MM.1S (cell line): ENCODE measurements at regions not wholly inside any gene's neighbourhood (a gene's known extent, or its start where the extent isn't known, plus 50 kb on each side); places are given as distances from the start of the nearest gene placed in this dataset.

Experiments used
- DNase-seq: peaks from one replicate; pipeline ENCODE4 v3.0.0-alpha.2; 2015
- H2AFZ ChIP-seq: fragments of 300-600 bp; sonication (generic); 2 replicates; pipeline ENCODE4 v1.6.0; 2016; ENCODE audit warnings: antibody characterized with exemption, low read length
- H3F3A ChIP-seq: fragments of 300-600 bp; sonication (generic); 2 replicates; pipeline ENCODE4 v1.6.1; 2016; ENCODE audit warnings: mild to moderate bottlenecking, antibody characterized with exemption, low read length, moderate library complexity, mixed read lengths; ENCODE audit not compliant: insufficient read depth
- H3K27ac ChIP-seq: fragments of 300-600 bp; sonication (generic); 2 replicates; pipeline ENCODE4 v1.5.1; 2016; ENCODE audit warnings: mild to moderate bottlenecking, low read length
- H3K27me3 ChIP-seq: fragments of 300-600 bp; sonication (generic); replicated peaks from 2 replicates; pipeline ENCODE4 v1.6.0; 2016; ENCODE audit warnings: low read length; ENCODE audit not compliant: insufficient read depth
- H3K36me3 ChIP-seq: fragments of 300-600 bp; sonication (generic); replicated peaks from 2 replicates; pipeline ENCODE4 v1.6.1; 2016; ENCODE audit warnings: mild to moderate bottlenecking, low read length, mixed read lengths; ENCODE audit not compliant: insufficient read depth
- H3K4me1 ChIP-seq: fragments of 300-600 bp; sonication (generic); 2 replicates; pipeline ENCODE4 v1.6.1; 2016; ENCODE audit warnings: low read length, mixed read lengths
- H3K4me2 ChIP-seq: fragments of 300-600 bp; sonication (generic); 2 replicates; pipeline ENCODE4 v1.6.0; 2016; ENCODE audit warnings: low read depth, low read length
- H3K4me3 ChIP-seq: fragments of 300-600 bp; sonication (generic); 2 replicates; pipeline ENCODE4 v1.5.1; 2016; ENCODE audit warnings: low read length, mixed read lengths
- H3K79me2 ChIP-seq: fragments of 300-600 bp; sonication (generic); 2 replicates; pipeline ENCODE4 v1.6.1; 2016; ENCODE audit warnings: mixed run types, low read length, mixed read lengths
- H3K9ac ChIP-seq: fragments of 300-600 bp; sonication (generic); 2 replicates; pipeline ENCODE4 v1.6.1; 2016; ENCODE audit warnings: low read length, mixed read lengths
- H3K9me2 ChIP-seq: fragments of 300-600 bp; sonication (generic); replicated peaks from 2 replicates; pipeline ENCODE4 v1.6.1; 2016; ENCODE audit warnings: mild to moderate bottlenecking, low read length, mixed read lengths; ENCODE audit not compliant: insufficient read depth
- H3K9me3 ChIP-seq: fragments of 300-600 bp; sonication (generic); replicated peaks from 2 replicates; pipeline ENCODE4 v1.6.1; 2016; ENCODE audit warnings: mild to moderate bottlenecking, low read length, mixed read lengths; ENCODE audit not compliant: insufficient read depth
- H4K20me1 ChIP-seq: fragments of 300-600 bp; sonication (generic); 2 replicates; pipeline ENCODE4 v1.6.1; 2016; ENCODE audit warnings: mild to moderate bottlenecking, low read length, moderate library complexity, mixed read lengths; ENCODE audit not compliant: insufficient read depth
- EZH2 ChIP-seq: fragments of 300-600 bp; sonication (generic); optimal IDR thresholded peaks from 2 replicates; pipeline ENCODE3; 2017; ENCODE audit warnings: low read depth, mild to moderate bottlenecking, antibody characterized with exemption, low read length, mixed read lengths
- EZH2phosphoT487 ChIP-seq: fragments of 300-600 bp; sonication (generic); IDR thresholded peaks from 2 replicates; pipeline ENCODE4 v1.6.1; 2018; ENCODE audit warnings: antibody characterized with exemption, low read length
- TF ChIP-seq, protein P1 (sequence below): fragments of 300-600 bp; sonication (generic); IDR thresholded peaks from 2 replicates; pipeline ENCODE4 v1.5.1; 2016; ENCODE audit warnings: antibody characterized with exemption, low read length, mixed read lengths

GRCh38 chr10:4654496-4654895 lies 171.5 kb upstream of the AKR1E2 start:
- DNase-seq = no peak
- Histone ChIP-seq H3K9ac (no peak overlapping the region), H3K36me3 (no peaks in the 10 kb centered on the region), H3K9me2 (no peaks in the 10 kb centered on the region), H3K79me2 (no peaks in the 10 kb centered on the region), H3F3A (no peaks in the 10 kb centered on the region), H3K4me3 (no peak overlapping the region), H2AFZ (no peak overlapping the region), H3K27me3 (no peaks in the 10 kb centered on the region), H4K20me1 (no peaks in the 10 kb centered on the region), H3K4me1 (no peaks in the 10 kb centered on the region), H3K27ac (no peak overlapping the region), H3K9me3 (no peaks in the 10 kb centered on the region), H3K4me2 (no peak overlapping the region)
- TF ChIP-seq, protein P1, sequence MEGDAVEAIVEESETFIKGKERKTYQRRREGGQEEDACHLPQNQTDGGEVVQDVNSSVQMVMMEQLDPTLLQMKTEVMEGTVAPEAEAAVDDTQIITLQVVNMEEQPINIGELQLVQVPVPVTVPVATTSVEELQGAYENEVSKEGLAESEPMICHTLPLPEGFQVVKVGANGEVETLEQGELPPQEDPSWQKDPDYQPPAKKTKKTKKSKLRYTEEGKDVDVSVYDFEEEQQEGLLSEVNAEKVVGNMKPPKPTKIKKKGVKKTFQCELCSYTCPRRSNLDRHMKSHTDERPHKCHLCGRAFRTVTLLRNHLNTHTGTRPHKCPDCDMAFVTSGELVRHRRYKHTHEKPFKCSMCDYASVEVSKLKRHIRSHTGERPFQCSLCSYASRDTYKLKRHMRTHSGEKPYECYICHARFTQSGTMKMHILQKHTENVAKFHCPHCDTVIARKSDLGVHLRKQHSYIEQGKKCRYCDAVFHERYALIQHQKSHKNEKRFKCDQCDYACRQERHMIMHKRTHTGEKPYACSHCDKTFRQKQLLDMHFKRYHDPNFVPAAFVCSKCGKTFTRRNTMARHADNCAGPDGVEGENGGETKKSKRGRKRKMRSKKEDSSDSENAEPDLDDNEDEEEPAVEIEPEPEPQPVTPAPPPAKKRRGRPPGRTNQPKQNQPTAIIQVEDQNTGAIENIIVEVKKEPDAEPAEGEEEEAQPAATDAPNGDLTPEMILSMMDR = no peak
- TF ChIP-seq EZH2 = no peak
- no peak for TF ChIP-seq EZH2phosphoT487

DNA sequence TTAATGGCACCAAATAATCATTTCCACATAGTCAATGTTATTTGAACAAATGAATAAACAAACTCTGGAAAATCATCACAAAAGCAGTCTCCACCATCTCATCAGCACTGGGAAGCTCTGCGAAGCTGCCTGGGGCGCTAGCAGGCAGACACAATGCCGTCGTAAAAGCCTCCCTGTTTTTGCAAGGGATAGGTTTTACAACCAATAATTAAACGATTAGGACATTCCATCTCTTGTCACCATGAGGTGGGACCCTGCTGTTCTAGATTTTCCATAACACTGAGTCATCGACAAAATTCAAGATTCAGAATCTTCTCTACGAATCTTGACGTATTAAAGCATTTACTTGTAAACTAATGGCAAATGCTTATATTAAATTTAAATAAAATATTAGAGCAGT lies 172.8 kb upstream of the AKR1E2 start:
- TF ChIP-seq EZH2phosphoT487 = no peak
- TF ChIP-seq, protein P1 = no peak
- TF ChIP-seq EZH2 = no peak
- no peaks in the 10 kb centered on the region for H3K9me2 ChIP-seq
- H3K9me3 ChIP-seq = no peaks in the 10 kb centered on the region
- no peak overlapping the region for H3K4me3 ChIP-seq
- H4K20me1 ChIP-seq = no peaks in the 10 kb centered on the region
- no peak overlapping the region for H2AFZ ChIP-seq
- H3K4me2 ChIP-seq = no peak overlapping the region
- no peaks in the 10 kb centered on the region for H3F3A ChIP-seq
- no peaks in the 10 kb centered on the region for H3K27me3 ChIP-seq
- no peaks in the 10 kb centered on the region for H3K36me3 ChIP-seq
- H3K27ac ChIP-seq = no peak overlapping the region
- no peaks in the 10 kb centered on the region for H3K79me2 ChIP-seq
- H3K4me1 ChIP-seq = no peaks in the 10 kb centered on the region
- H3K9ac ChIP-seq = no peak overlapping the region
- DNase-seq = no peak

- no peak overlapping the region for H3K9ac ChIP-seq
- no peaks in the 10 kb centered on the region for H3K9me2 ChIP-seq
- H3K4me3 ChIP-seq = no peak overlapping the region
- H3K9me3 ChIP-seq = no peaks in the 10 kb centered on the region
- H3K36me3 ChIP-seq = no peaks in the 10 kb centered on the region
- TF ChIP-seq EZH2 (no peak), EZH2phosphoT487 (no peak)
- TF ChIP-seq, protein P1 = no peak
- H3K27ac ChIP-seq = no peak overlapping the region
- H4K20me1 ChIP-seq = no peaks in the 10 kb centered on the region
- H3K27me3 ChIP-seq = no peaks in the 10 kb centered on the region
- no peak for DNase-seq
- H3K79me2 ChIP-seq = no peaks in the 10 kb centered on the region
- H2AFZ ChIP-seq = no peak overlapping the region
- H3K4me2 ChIP-seq = no peak overlapping the region
- H3K4me1 ChIP-seq = no peaks in the 10 kb centered on the region
- H3F3A ChIP-seq = no peaks in the 10 kb centered on the region
These were observed 173.6 kb upstream of the AKR1E2 start for GRCh38 chr10:4652111-4653010.
